Fibroblast of lung (primary cell): ENCODE measurements at regions not wholly inside any gene's neighbourhood (a gene's known extent, or its start where the extent isn't known, plus 50 kb on each side); places are given as distances from the start of the nearest gene placed in this dataset.

ENCODE experiments used
- EZH2 ChIP-seq: IDR thresholded peaks from 2 replicates; pipeline ENCODE4 v1.5.1; 2012; ENCODE audit warnings: low read length, control low read depth, mild to moderate bottlenecking; ENCODE audit errors: missing control alignments
- TF ChIP-seq, protein P1 (sequence below), 2 donors: IDR thresholded peaks in 1 of 2; conservative IDR thresholded peaks in 1 of 2; 1 replicate in 1 of 2; 2 replicates in 1 of 2; pipeline ENCODE4 v1.5.1; 2011 to 2012; ENCODE audit warnings: low read length in 2 of 2, control low read depth in 1 of 2, inconsistent platforms in 1 of 2, low read depth in 1 of 2, mild to moderate bottlenecking in 1 of 2

DNA sequence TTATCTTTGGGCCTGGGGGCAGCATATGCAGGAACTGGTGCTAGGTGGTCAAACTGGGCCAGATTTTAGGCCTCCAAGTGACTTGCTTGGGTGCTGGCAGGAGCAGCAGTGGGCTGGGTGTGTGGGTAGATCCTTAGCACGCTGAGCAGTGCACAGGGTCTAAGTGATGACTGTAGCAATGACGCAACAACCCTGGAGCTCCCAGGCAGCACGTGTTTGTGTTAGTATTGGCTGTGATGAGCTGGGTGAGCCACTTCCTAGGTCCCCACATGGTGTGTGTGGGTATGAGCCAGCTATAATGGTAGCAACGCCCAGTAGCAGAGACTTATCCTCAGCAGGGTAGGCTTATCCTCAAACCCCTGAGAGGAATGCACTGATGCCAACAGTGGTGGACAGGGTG is 570.6 kb upstream of the ROBO1 start:
- TF ChIP-seq, protein P1, sequence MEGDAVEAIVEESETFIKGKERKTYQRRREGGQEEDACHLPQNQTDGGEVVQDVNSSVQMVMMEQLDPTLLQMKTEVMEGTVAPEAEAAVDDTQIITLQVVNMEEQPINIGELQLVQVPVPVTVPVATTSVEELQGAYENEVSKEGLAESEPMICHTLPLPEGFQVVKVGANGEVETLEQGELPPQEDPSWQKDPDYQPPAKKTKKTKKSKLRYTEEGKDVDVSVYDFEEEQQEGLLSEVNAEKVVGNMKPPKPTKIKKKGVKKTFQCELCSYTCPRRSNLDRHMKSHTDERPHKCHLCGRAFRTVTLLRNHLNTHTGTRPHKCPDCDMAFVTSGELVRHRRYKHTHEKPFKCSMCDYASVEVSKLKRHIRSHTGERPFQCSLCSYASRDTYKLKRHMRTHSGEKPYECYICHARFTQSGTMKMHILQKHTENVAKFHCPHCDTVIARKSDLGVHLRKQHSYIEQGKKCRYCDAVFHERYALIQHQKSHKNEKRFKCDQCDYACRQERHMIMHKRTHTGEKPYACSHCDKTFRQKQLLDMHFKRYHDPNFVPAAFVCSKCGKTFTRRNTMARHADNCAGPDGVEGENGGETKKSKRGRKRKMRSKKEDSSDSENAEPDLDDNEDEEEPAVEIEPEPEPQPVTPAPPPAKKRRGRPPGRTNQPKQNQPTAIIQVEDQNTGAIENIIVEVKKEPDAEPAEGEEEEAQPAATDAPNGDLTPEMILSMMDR (conservative IDR thresholded peaks at IDR 0.05 in 1 of 2, IDR thresholded peaks at IDR 0.05 in 1 of 2; ENCODE audit: low read depth in 1 of 2, low read length in 2 of 2), result no peak
- TF ChIP-seq EZH2, result no peak
